Thymus (tissue), 11 donors: ENCODE measurements at regions not wholly inside any gene's neighbourhood (a gene's known extent, or its start where the extent isn't known, plus 50 kb on each side); places are given as distances from the start of the nearest gene placed in this dataset.

ENCODE experiments used
- DNase-seq, 9 donors: peaks; one replicate each; pipeline ENCODE4 v3.0.0-alpha.2; 2013; ENCODE audit warnings: low spot score in 9 of 9, low read depth in 6 of 9, missing footprints in 1 of 9
- H3K27ac ChIP-seq, 2 donors: one replicate each; pipeline ENCODE4 v1.5.1; 2013; ENCODE audit warnings: control low read depth in 1 of 2, low read depth in 1 of 2, low read length in 1 of 2, mild to moderate bottlenecking in 1 of 2, moderate library complexity in 1 of 2
- H3K27me3 ChIP-seq, 2 donors: one replicate each; pipeline ENCODE4 v1.5.1; 2013; ENCODE audit warnings: low read length in 1 of 2; ENCODE audit not compliant: control insufficient read depth in 2 of 2, insufficient read depth in 1 of 2
- H3K36me3 ChIP-seq, 2 donors: one replicate each; pipeline ENCODE4 v1.5.1; 2013; ENCODE audit warnings: low read length in 1 of 2, mild to moderate bottlenecking in 1 of 2, moderate library complexity in 1 of 2; ENCODE audit not compliant: control insufficient read depth in 2 of 2, insufficient read depth in 2 of 2
- H3K4me1 ChIP-seq, 2 donors: one replicate each; pipeline ENCODE4 v1.5.1; 2013; ENCODE audit warnings: low read length in 2 of 2; ENCODE audit not compliant: control insufficient read depth in 2 of 2, insufficient read depth in 2 of 2
- H3K4me3 ChIP-seq, 2 donors: one replicate each; pipeline ENCODE4 v1.5.1; 2013; ENCODE audit warnings: low read length in 2 of 2, control low read depth in 1 of 2, mild to moderate bottlenecking in 1 of 2
- H3K9me3 ChIP-seq, 2 donors: one replicate each; pipeline ENCODE4 v1.5.1; 2013; ENCODE audit warnings: low read length in 1 of 2, mild to moderate bottlenecking in 1 of 2; ENCODE audit not compliant: control insufficient read depth in 2 of 2, insufficient read depth in 1 of 2
- WGBS: extraction: QIAGEN DNeasy Blood & Tissue Kit; methylation state at CpG from one replicate; pipeline ENCODE4 v1.1.7; 2013; 5-methylcytosine and 5-hydroxymethylcytosine counted together
- donor health status: healthy.

- Histone ChIP-seq H3K9me3 (no peaks in the 10 kb centered on the region), H3K27ac (no peak overlapping the region), H3K4me1 (no peaks in the 10 kb centered on the region), H3K4me3 (no peak overlapping the region), H3K36me3 (no peaks in the 10 kb centered on the region), H3K27me3 (no peaks in the 10 kb centered on the region)
- no peak for DNase-seq
- 92% methylated on average over 14 of the region's 14 CpGs for WGBS
Observed at GRCh38 chr6:20306491-20306890, 94.2 kb upstream of the MBOAT1 start.

DNA sequence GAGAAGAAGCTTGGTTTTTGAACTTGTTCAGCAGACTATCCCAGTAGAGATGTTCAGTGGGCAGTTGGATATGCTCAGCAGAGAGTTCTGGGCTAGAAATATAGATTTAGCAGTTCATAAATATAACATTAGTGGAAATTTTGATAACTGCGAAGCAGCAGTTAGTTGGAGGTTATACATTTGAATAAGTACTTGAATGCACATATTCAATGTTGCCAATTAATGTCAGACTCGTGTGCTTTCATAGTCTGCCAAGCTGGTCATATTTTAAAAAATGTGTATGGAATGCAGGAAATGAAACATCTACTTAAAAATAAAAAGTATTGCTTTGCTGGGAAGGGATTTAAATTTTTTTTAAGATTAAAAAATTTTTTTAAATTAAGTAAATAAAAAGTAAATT lies 92.5 kb upstream of the E2F3 start:
- Histone ChIP-seq H3K36me3 (no peaks in the 10 kb centered on the region), H3K4me3 (no peak overlapping the region), H3K9me3 (no peaks in the 10 kb centered on the region), H3K4me1 (no peaks in the 10 kb centered on the region), H3K27ac (no peak overlapping the region), H3K27me3 (no peaks in the 10 kb centered on the region)
- no peak for DNase-seq
- 96% methylated on average over 2 of the region's 2 CpGs for WGBS

GRCh38 chr6:20310185-20310584 lies 91.5 kb upstream of the E2F3 start:
- H3K9me3 ChIP-seq, result no peaks in the 10 kb centered on the region
- DNase-seq, result no peak
- no peaks in the 10 kb centered on the region for H3K27me3 ChIP-seq
- H3K4me3 ChIP-seq, result no peak overlapping the region
- H3K36me3 ChIP-seq, result no peaks in the 10 kb centered on the region
- no peaks in the 10 kb centered on the region for H3K4me1 ChIP-seq
- no peak overlapping the region for H3K27ac ChIP-seq
- 97% methylated on average over 1 of the region's 1 CpG for WGBS

- DNase-seq, result no peak
- Histone ChIP-seq H3K4me1 (no peaks in the 10 kb centered on the region), H3K27ac (no peak overlapping the region), H3K27me3 (no peaks in the 10 kb centered on the region), H3K9me3 (no peaks in the 10 kb centered on the region), H3K36me3 (no peaks in the 10 kb centered on the region), H3K4me3 (no peak overlapping the region)
- WGBS, result 96% methylated on average over 5 of the region's 5 CpGs
Observed at GRCh38 chr6:20312606-20313005, 89.1 kb upstream of the E2F3 start.

DNA sequence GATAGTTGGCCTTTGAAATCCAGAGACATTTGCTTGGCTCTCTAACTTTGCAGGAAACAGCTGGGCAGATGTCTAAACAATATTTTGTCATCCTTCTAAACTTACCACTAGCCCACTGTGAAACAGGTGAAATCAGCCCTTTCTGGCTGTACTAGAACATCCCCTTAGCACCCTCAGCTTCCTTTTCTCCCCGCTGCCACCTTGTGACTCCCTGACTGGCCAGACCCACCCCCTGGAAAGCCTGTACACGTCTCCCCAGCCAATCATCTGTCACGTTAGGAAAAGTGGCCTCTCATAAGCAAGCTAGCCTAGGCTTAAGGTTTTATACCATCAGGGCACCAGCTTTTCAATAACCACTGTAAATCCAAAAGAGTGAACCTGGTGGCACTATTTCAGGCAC lies 88.6 kb upstream of the E2F3 start:
- DNase-seq, result no peak
- Histone ChIP-seq H3K4me1 (no peaks in the 10 kb centered on the region), H3K9me3 (no peaks in the 10 kb centered on the region), H3K36me3 (no peaks in the 10 kb centered on the region), H3K4me3 (no peak overlapping the region), H3K27me3 (no peaks in the 10 kb centered on the region), H3K27ac (no peak overlapping the region)
- WGBS, result 49% methylated on average over 3 of the region's 3 CpGs

GRCh38 chr6:20313960-20314530 lies 87.6 kb upstream of the E2F3 start:
- WGBS, result 85% methylated on average over 7 of the region's 7 CpGs
- Histone ChIP-seq H3K27me3 (no peaks in the 10 kb centered on the region), H3K4me1 (no peaks in the 10 kb centered on the region), H3K9me3 (peaks cover 0 to 7% of the 10 kb centered on the region in 2 donors), H3K36me3 (no peaks in the 10 kb centered on the region), H3K4me3 (no peak overlapping the region), H3K27ac (no peak overlapping the region)
- DNase-seq, result no peak

DNA sequence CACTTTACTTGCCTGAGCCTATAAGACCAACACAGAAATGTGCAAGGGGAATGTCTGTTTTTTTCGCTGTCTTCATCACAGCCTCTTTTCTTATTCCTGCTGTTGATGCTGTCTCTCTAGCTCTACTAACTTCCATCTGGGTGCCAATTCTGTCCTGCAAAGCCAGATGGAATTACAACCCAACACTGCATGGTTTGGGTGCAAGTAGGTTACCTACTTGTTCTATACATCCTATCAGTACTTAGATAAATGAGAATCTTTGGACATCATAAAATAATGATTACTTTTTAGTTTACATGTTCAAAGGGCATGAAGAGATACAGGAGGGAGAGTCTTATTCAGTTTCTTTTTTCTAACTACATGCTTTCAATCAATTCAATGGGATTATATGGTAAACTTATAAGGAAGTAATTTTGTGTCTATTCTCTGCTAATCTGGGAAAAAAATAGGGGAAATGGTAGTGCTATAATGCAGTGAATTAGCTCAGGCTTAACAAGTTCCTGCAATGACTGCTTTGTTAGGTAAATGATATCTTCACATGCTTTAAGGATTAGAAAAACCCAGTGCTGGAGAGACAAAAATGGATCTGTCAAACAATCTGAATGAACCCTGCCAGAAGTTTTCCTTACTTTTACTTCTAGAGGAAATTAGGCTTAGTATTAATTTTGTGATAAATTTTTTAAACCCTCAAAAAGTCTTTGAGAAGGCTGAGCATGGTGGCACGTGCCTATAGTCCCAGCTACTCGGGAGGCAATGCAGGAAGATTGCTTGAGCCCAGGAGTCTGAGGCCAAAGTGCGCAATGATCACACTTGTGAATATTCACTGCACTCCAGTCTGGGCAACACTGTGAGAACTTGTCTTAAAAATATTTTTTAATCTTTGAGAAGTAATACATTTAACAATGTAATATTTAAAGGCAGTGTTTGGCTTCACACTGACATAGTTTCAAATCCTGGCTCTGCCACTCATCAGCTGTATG lies 86.5 kb upstream of the E2F3 start:
- H3K36me3 ChIP-seq, result no peaks in the 10 kb centered on the region
- 98% methylated on average over 4 of the region's 4 CpGs for WGBS

DNA sequence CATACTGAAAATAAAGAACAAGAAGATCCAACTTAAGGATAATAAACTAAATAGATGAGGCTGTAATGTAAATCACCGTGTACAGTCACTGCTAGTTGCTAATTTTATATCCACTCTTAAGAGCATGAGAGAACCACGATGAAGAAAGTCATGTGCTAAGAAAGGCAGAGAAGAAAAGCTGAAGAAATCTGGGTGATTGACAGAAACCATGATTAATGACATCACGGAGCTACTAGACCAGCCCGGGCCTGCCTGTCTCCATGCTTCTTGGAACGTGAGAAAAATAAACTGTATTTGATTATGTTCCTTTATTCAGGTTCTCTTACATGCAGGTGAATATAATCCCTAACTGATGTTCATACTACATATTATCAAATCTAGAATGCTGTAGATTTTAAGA lies 84.2 kb upstream of the E2F3 start:
- H3K9me3 ChIP-seq, result peaks cover under 1 to 21% of the 10 kb centered on the region in 2 donors
- no peaks in the 10 kb centered on the region for H3K27me3 ChIP-seq
- no peak for DNase-seq
- H3K27ac ChIP-seq, result no peak overlapping the region
- H3K4me3 ChIP-seq, result no peak overlapping the region
- H3K36me3 ChIP-seq, result no peaks in the 10 kb centered on the region
- WGBS, result 91% methylated on average over 5 of the region's 5 CpGs
- peaks cover 0 to 6% of the 10 kb centered on the region in 2 donors for H3K4me1 ChIP-seq

More for the DNA sequence above, 86.5 kb upstream of the E2F3 start:
- peaks cover 0 to 1% of the 10 kb centered on the region in 2 donors for H3K4me1 ChIP-seq
- H3K27ac ChIP-seq, result no peak overlapping the region
- H3K4me3 ChIP-seq, result no peak overlapping the region
- H3K27me3 ChIP-seq, result no peaks in the 10 kb centered on the region
- no peak for DNase-seq
- peaks cover 0 to 12% of the 10 kb centered on the region in 2 donors for H3K9me3 ChIP-seq

DNA sequence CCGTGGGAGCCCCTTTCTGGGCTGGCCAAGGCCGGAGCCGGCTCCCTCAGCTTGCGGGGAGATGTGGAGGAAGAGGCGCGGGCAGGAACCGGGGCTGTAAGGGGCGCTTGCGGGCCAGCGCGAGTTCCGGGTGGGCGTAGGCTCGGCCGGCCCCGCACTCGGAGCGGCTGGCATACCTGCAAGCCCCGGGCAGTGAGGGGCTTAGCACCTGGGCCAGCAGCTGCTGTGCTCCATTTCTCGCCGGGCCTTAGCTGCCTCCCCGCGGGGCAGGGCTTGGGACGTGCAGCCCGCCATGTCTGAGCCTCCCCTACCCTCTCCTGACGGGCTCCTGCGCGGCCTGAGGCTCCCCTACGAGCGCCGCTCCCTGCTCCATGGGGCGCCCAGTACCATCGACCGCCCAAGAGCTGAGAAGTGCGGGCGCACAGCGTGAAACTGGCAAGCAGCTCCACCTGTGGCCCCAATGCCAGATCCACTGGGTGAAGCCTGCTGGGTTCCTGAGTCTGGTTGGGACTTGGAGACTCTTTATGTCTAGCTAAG lies 82.8 kb upstream of the E2F3 start:
- no peak for DNase-seq
- Histone ChIP-seq H3K4me3 (no peak overlapping the region), H3K4me1 (peaks cover 0 to 6% of the 10 kb centered on the region in 2 donors), H3K27ac (no peak overlapping the region), H3K27me3 (no peaks in the 10 kb centered on the region), H3K36me3 (no peaks in the 10 kb centered on the region), H3K9me3 (peaks cover 2 to 21% of the 10 kb centered on the region in 2 donors)
- 98% methylated on average over 37 of the region's 37 CpGs for WGBS
